Trophoblast cell (in vitro differentiated cells and primary cell): ENCODE measurements at regions not wholly inside any gene's neighbourhood (a gene's known extent, or its start where the extent isn't known, plus 50 kb on each side); places are given as distances from the start of the nearest gene placed in this dataset.

ENCODE experiments used
- DNase-seq, 2 donors: peaks; one replicate each; pipeline ENCODE4 v3.0.0-alpha.2; 2016
- H2AFZ ChIP-seq: 2 replicates; pipeline ENCODE4 v1.6.1; 2013; ENCODE audit warnings: low read length, moderate library complexity, mild to moderate bottlenecking; ENCODE audit not compliant: insufficient read depth, poor library complexity
- H2AK5ac ChIP-seq: 2 replicates; pipeline ENCODE4 v1.6.1; 2013; ENCODE audit warnings: mild to moderate bottlenecking, low read length
- H2BK120ac ChIP-seq: 2 replicates; pipeline ENCODE4 v1.6.1; 2013; ENCODE audit warnings: low read length, mild to moderate bottlenecking, moderate library complexity; ENCODE audit not compliant: insufficient read depth, poor library complexity
- H2BK12ac ChIP-seq: 2 replicates; pipeline ENCODE4 v1.6.1; 2013; ENCODE audit warnings: mild to moderate bottlenecking, low read length, moderate library complexity
- H2BK5ac ChIP-seq: 2 replicates; pipeline ENCODE4 v1.6.1; 2013; ENCODE audit warnings: low read length, low read depth, moderate library complexity, mild to moderate bottlenecking; ENCODE audit not compliant: poor library complexity
- H3K14ac ChIP-seq: 2 replicates; pipeline ENCODE4 v1.6.1; 2013; ENCODE audit warnings: mild to moderate bottlenecking, low read length
- H3K18ac ChIP-seq: 2 replicates; pipeline ENCODE4 v1.6.1; 2013; ENCODE audit warnings: mild to moderate bottlenecking, low read length
- H3K23ac ChIP-seq: 2 replicates; pipeline ENCODE4 v1.6.1; 2013; ENCODE audit warnings: low read length
- H3K27ac ChIP-seq: 2 replicates; pipeline ENCODE4 v1.5.1; 2013; ENCODE audit warnings: low read depth, mild to moderate bottlenecking, inconsistent platforms, low read length, moderate library complexity
- H3K27me3 ChIP-seq: 2 replicates; pipeline ENCODE4 v1.6.1; 2013; ENCODE audit warnings: inconsistent platforms, mild to moderate bottlenecking, low read length, moderate library complexity; ENCODE audit not compliant: insufficient read depth
- H3K36me3 ChIP-seq, 2 experiments: 1 replicate in 1 of 2; 2 replicates in 1 of 2; pipeline ENCODE4 v1.6.1; 2013; ENCODE audit warnings: low read length in 2 of 2, mild to moderate bottlenecking in 2 of 2, moderate library complexity in 1 of 2; ENCODE audit not compliant: insufficient read depth in 2 of 2, control insufficient read depth in 1 of 2
- H3K4ac ChIP-seq: 2 replicates; pipeline ENCODE4 v1.6.1; 2013; ENCODE audit warnings: low read depth, mild to moderate bottlenecking, low read length, moderate library complexity
- H3K4me1 ChIP-seq, 2 experiments: 1 replicate in 1 of 2; 2 replicates in 1 of 2; pipeline ENCODE4 v1.6.1; 2013; ENCODE audit warnings: low read length in 2 of 2, mild to moderate bottlenecking in 2 of 2, moderate library complexity in 1 of 2; ENCODE audit not compliant: insufficient read depth in 2 of 2, control insufficient read depth in 1 of 2
- H3K4me2 ChIP-seq: 2 replicates; pipeline ENCODE4 v1.6.1; 2013; ENCODE audit warnings: inconsistent platforms, mild to moderate bottlenecking, low read length, moderate library complexity
- H3K4me3 ChIP-seq: 2 replicates; pipeline ENCODE4 v1.5.1; 2013; ENCODE audit warnings: mild to moderate bottlenecking, low read depth, low read length, inconsistent platforms
- H3K79me1 ChIP-seq: one replicate; pipeline ENCODE4 v1.6.1; 2013; ENCODE audit warnings: low read length
- H3K79me2 ChIP-seq: 2 replicates; pipeline ENCODE4 v1.6.1; 2013; ENCODE audit warnings: low read length, mild to moderate bottlenecking; ENCODE audit not compliant: control insufficient read depth, insufficient read depth, poor library complexity
- H3K9ac ChIP-seq: 2 replicates; pipeline ENCODE4 v1.6.1; 2013; ENCODE audit warnings: mild to moderate bottlenecking, low read length
- H3K9me3 ChIP-seq: 2 replicates; pipeline ENCODE4 v1.6.1; 2013; ENCODE audit warnings: low read depth, mild to moderate bottlenecking, control low read depth, inconsistent platforms, low read length; ENCODE audit not compliant: insufficient read depth
- H4K12ac ChIP-seq: 2 replicates; pipeline ENCODE4 v1.6.1; 2013; ENCODE audit warnings: low read depth, mild to moderate bottlenecking, low read length, moderate library complexity
- H4K8ac ChIP-seq: 2 replicates; pipeline ENCODE4 v1.6.1; 2013; ENCODE audit warnings: low read depth, mild to moderate bottlenecking, low read length, moderate library complexity
- H4K91ac ChIP-seq: one replicate; pipeline ENCODE4 v1.6.1; 2013; ENCODE audit warnings: low read depth, mild to moderate bottlenecking, low read length, moderate library complexity
- WGBS: extraction: QIAGEN DNeasy Blood & Tissue Kit; methylation state at CpG from one replicate; pipeline ENCODE4 v1.1.7; 2013; ENCODE audit warnings: missing lambda C conversion rate; ENCODE audit not compliant: insufficient read length, insufficient coverage; ENCODE audit errors: extremely low coverage; 5-methylcytosine and 5-hydroxymethylcytosine counted together

GRCh38 chr10:113450906-113451305, 101.9 kb upstream of the HABP2 start:
- Histone ChIP-seq H2BK12ac (no peak overlapping the region), H3K14ac (no peak overlapping the region), H2AFZ (no peak overlapping the region), H3K4me3 (no peak overlapping the region), H3K9me3 (no peaks in the 10 kb centered on the region), H3K79me2 (no peaks in the 10 kb centered on the region), H3K79me1 (no peaks in the 10 kb centered on the region), H4K91ac (no peak overlapping the region), H3K23ac (no peak overlapping the region), H3K27me3 (no peaks in the 10 kb centered on the region), H3K18ac (no peak overlapping the region), H3K4ac (no peak overlapping the region), H4K8ac (no peak overlapping the region), H3K4me1 (peaks cover 2 to 7% of the 10 kb centered on the region in 2 experiments), H3K9ac (no peak overlapping the region), H2BK120ac (no peak overlapping the region), H3K4me2 (no peak overlapping the region), H4K12ac (no peak overlapping the region), H2BK5ac (no peak overlapping the region), H2AK5ac (no peak overlapping the region), H3K36me3 (no peaks in the 10 kb centered on the region), H3K27ac (no peak overlapping the region)
- WGBS = no CpG with 5 or more reads among the region's 1 CpG
- DNase-seq = no peak

- Histone ChIP-seq H3K27ac (no peak overlapping the region), H2AK5ac (no peak overlapping the region), H3K79me2 (no peaks in the 10 kb centered on the region), H3K79me1 (no peaks in the 10 kb centered on the region), H4K8ac (no peak overlapping the region), H3K23ac (no peak overlapping the region), H3K4me2 (no peak overlapping the region), H3K4me1 (peaks cover 2 to 7% of the 10 kb centered on the region in 2 experiments), H3K9ac (no peak overlapping the region), H3K4me3 (no peak overlapping the region), H3K36me3 (no peaks in the 10 kb centered on the region), H3K9me3 (no peaks in the 10 kb centered on the region), H4K91ac (no peak overlapping the region), H3K4ac (no peak overlapping the region), H4K12ac (no peak overlapping the region), H2BK5ac (no peak overlapping the region), H3K18ac (no peak overlapping the region), H3K14ac (no peak overlapping the region), H2AFZ (no peak overlapping the region), H2BK120ac (no peak overlapping the region), H3K27me3 (no peaks in the 10 kb centered on the region), H2BK12ac (no peak overlapping the region)
- WGBS = no CpG with 5 or more reads among the region's 5 CpGs
- no peak for DNase-seq
Measured at GRCh38 chr10:113452146-113452845, 100.6 kb upstream of the HABP2 start.

- no peaks in the 10 kb centered on the region for H3K79me1 ChIP-seq
- no CpG with 5 or more reads among the region's 6 CpGs for WGBS
Measured at GRCh38 chr10:113453351-113453750, 99.5 kb upstream of the HABP2 start.

GRCh38 chr10:113454341-113455061, 98.4 kb upstream of the HABP2 start:
- H2BK120ac ChIP-seq = no peak overlapping the region
- no peak overlapping the region for H2AFZ ChIP-seq
- H3K14ac ChIP-seq = no peak overlapping the region
- H4K12ac ChIP-seq = no peak overlapping the region
- no peak overlapping the region for H2AK5ac ChIP-seq
- peak overlapping the region; percentile 22 for H3K4me2 ChIP-seq
- no peak overlapping the region for H2BK5ac ChIP-seq
- H3K9ac ChIP-seq = no peak overlapping the region
- H3K18ac ChIP-seq = no peak overlapping the region
- no peak overlapping the region for H4K8ac ChIP-seq
- H3K9me3 ChIP-seq = peaks cover 1% of the 10 kb centered on the region
- H3K4me3 ChIP-seq = no peak overlapping the region
- peaks cover 2 to 3% of the 10 kb centered on the region in 2 experiments for H3K4me1 ChIP-seq
- no peaks in the 10 kb centered on the region for H3K79me1 ChIP-seq
- no CpG with 5 or more reads among the region's 15 CpGs for WGBS
- no peak overlapping the region for H3K27ac ChIP-seq
- DNase-seq = peak; percentile 43 to 70
- no peaks in the 10 kb centered on the region for H3K27me3 ChIP-seq
- no peak overlapping the region for H2BK12ac ChIP-seq
- H3K4ac ChIP-seq = no peak overlapping the region
- no peak overlapping the region for H4K91ac ChIP-seq
- no peaks in the 10 kb centered on the region for H3K36me3 ChIP-seq
- H3K23ac ChIP-seq = no peak overlapping the region
- H3K79me2 ChIP-seq = no peaks in the 10 kb centered on the region

More at GRCh38 chr10:113453351-113453750, 99.5 kb upstream of the HABP2 start:
- Histone ChIP-seq H3K23ac (no peak overlapping the region), H3K4ac (no peak overlapping the region), H2BK5ac (no peak overlapping the region), H4K12ac (no peak overlapping the region), H4K8ac (no peak overlapping the region), H3K18ac (no peak overlapping the region), H3K36me3 (no peaks in the 10 kb centered on the region), H4K91ac (no peak overlapping the region), H3K9me3 (no peaks in the 10 kb centered on the region), H2AK5ac (no peak overlapping the region), H2BK120ac (no peak overlapping the region), H3K4me2 (no peak overlapping the region), H3K14ac (no peak overlapping the region), H3K79me2 (no peaks in the 10 kb centered on the region), H3K9ac (no peak overlapping the region), H3K4me1 (peaks cover 2 to 7% of the 10 kb centered on the region in 2 experiments), H2BK12ac (no peak overlapping the region), H3K27me3 (no peaks in the 10 kb centered on the region), H2AFZ (no peak overlapping the region), H3K4me3 (no peak overlapping the region), H3K27ac (no peak overlapping the region)
- DNase-seq = no peak
